Adipocyte (in vitro differentiated cells): ENCODE measurements at regions not wholly inside any gene's neighbourhood (a gene's known extent, or its start where the extent isn't known, plus 50 kb on each side); places are given as distances from the start of the nearest gene placed in this dataset.

ENCODE experiments used
- DNase-seq: peaks from one replicate; pipeline ENCODE4 v3.0.0-alpha.2; 2015; ENCODE audit warnings: low read depth
- H3K27me3 ChIP-seq: replicated peaks from 2 replicates; pipeline ENCODE4 v1.7.0; 2013; ENCODE audit warnings: mild to moderate bottlenecking, low read length, moderate library complexity; ENCODE audit not compliant: control insufficient read depth, insufficient read depth
- H3K36me3 ChIP-seq: 2 replicates; pipeline ENCODE4 v1.7.0; 2013; ENCODE audit warnings: low read length, mild to moderate bottlenecking, moderate library complexity; ENCODE audit not compliant: control insufficient read depth, insufficient read depth, severe bottlenecking
- H3K4me1 ChIP-seq: 2 replicates; pipeline ENCODE4 v1.7.0; 2013; ENCODE audit warnings: mild to moderate bottlenecking, low read length, moderate library complexity; ENCODE audit not compliant: control insufficient read depth, insufficient read depth
- H3K4me3 ChIP-seq: 2 replicates; pipeline ENCODE4 v1.7.0; 2013; ENCODE audit warnings: mild to moderate bottlenecking, low read length, moderate library complexity
- H3K9ac ChIP-seq: 2 replicates; pipeline ENCODE4 v1.7.0; 2013; ENCODE audit warnings: mild to moderate bottlenecking, low read length, moderate library complexity
- H3K9me3 ChIP-seq: 2 replicates; pipeline ENCODE4 v1.7.0; 2013; ENCODE audit warnings: mild to moderate bottlenecking, low read length, moderate library complexity; ENCODE audit not compliant: control insufficient read depth

DNA sequence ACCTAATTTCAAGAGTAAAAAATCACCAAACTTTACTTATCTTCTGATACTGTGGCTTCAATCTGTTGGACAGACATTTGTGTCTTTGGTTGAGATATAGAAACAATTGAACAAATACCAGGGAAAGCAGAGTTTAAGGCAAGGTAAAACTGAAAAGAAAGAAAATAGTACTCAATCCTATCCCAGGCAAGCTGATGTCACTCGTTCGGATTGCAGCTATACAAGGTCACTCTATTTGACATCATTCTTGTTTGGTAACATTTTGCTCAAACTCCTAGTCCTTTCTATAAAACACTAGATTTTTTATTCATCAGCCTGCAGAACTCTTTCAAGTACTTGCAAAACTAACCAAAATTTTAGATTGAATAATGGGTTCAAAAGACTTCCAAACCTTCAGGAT, 91.9 kb upstream of the ANKRD55 start:
- DNase-seq, result no peak
- Histone ChIP-seq H3K4me3 (no peak overlapping the region), H3K9me3 (no peaks in the 10 kb centered on the region), H3K27me3 (no peaks in the 10 kb centered on the region), H3K9ac (no peak overlapping the region), H3K4me1 (peaks cover 5% of the 10 kb centered on the region), H3K36me3 (no peaks in the 10 kb centered on the region)

- peak; percentile 79 for DNase-seq
- H3K9me3 ChIP-seq, result no peaks in the 10 kb centered on the region
- H3K4me3 ChIP-seq, result no peak overlapping the region
- H3K4me1 ChIP-seq, result peaks cover 15% of the 10 kb centered on the region
- H3K36me3 ChIP-seq, result no peaks in the 10 kb centered on the region
- no peaks in the 10 kb centered on the region for H3K27me3 ChIP-seq
- H3K9ac ChIP-seq, result no peak overlapping the region
Measured at GRCh38 chr5:56323505-56323904, 90.4 kb upstream of the ANKRD55 start.

GRCh38 chr5:56322592-56322991, 89.5 kb upstream of the ANKRD55 start:
- Histone ChIP-seq H3K9ac (no peak overlapping the region), H3K27me3 (no peaks in the 10 kb centered on the region), H3K4me1 (peaks cover 15% of the 10 kb centered on the region), H3K36me3 (no peaks in the 10 kb centered on the region), H3K9me3 (no peaks in the 10 kb centered on the region), H3K4me3 (no peak overlapping the region)
- DNase-seq, result no peak

GRCh38 chr5:56321236-56321881, 88.2 kb upstream of the ANKRD55 start:
- no peak overlapping the region for H3K9ac ChIP-seq
- no peaks in the 10 kb centered on the region for H3K9me3 ChIP-seq
- H3K4me3 ChIP-seq, result no peak overlapping the region
- H3K36me3 ChIP-seq, result no peaks in the 10 kb centered on the region
- H3K27me3 ChIP-seq, result no peaks in the 10 kb centered on the region
- peaks cover 15% of the 10 kb centered on the region for H3K4me1 ChIP-seq
- no peak for DNase-seq

- DNase-seq, result no peak
- H3K36me3 ChIP-seq, result no peaks in the 10 kb centered on the region
- no peak overlapping the region for H3K4me3 ChIP-seq
- no peaks in the 10 kb centered on the region for H3K27me3 ChIP-seq
- no peaks in the 10 kb centered on the region for H3K9me3 ChIP-seq
- peaks cover 15% of the 10 kb centered on the region for H3K4me1 ChIP-seq
- no peak overlapping the region for H3K9ac ChIP-seq
Measured at GRCh38 chr5:56320686-56321085, 87.6 kb upstream of the ANKRD55 start.

GRCh38 chr5:56319526-56320181, 86.5 kb upstream of the ANKRD55 start:
- Histone ChIP-seq H3K36me3 (no peaks in the 10 kb centered on the region), H3K27me3 (no peaks in the 10 kb centered on the region), H3K9ac (peak overlapping the region; percentile 57), H3K4me3 (peak overlapping the region; percentile 68), H3K9me3 (no peaks in the 10 kb centered on the region), H3K4me1 (peaks cover 15% of the 10 kb centered on the region)
- no peak for DNase-seq

GRCh38 chr5:56317923-56318561, 84.9 kb upstream of the ANKRD55 start:
- H3K9ac ChIP-seq, result no peak overlapping the region
- no peaks in the 10 kb centered on the region for H3K9me3 ChIP-seq
- H3K36me3 ChIP-seq, result no peaks in the 10 kb centered on the region
- H3K4me1 ChIP-seq, result peaks cover 15% of the 10 kb centered on the region
- no peaks in the 10 kb centered on the region for H3K27me3 ChIP-seq
- no peak for DNase-seq
- no peak overlapping the region for H3K4me3 ChIP-seq

GRCh38 chr5:56316299-56316994, 83.3 kb upstream of the ANKRD55 start:
- no peaks in the 10 kb centered on the region for H3K36me3 ChIP-seq
- H3K9ac ChIP-seq, result no peak overlapping the region
- H3K4me1 ChIP-seq, result peaks cover 15% of the 10 kb centered on the region
- H3K9me3 ChIP-seq, result no peaks in the 10 kb centered on the region
- peaks cover under 1% of the 10 kb centered on the region for H3K27me3 ChIP-seq
- no peak overlapping the region for H3K4me3 ChIP-seq
- DNase-seq, result no peak

DNA sequence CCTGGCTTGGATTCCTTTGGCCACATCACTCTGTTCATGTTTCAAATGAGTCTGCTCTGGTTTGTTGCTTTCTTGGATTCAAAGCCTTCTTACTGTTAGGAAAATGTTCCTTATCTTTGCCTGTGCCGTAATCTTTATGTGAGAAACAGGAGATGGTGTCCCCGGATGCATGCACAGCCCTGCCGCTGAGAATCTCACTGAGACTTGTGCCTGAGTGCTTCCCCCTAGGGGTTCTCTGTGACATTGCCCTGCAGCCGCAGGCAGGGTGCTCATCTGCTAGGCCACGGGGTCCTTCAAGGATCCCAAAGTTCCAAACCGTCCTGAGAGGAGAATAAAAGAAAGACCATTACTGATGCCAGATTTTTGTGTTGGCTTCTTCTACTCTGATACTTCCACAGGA, 81.4 kb upstream of the ANKRD55 start:
- no peaks in the 10 kb centered on the region for H3K9me3 ChIP-seq
- H3K4me1 ChIP-seq, result peaks cover 6% of the 10 kb centered on the region
- DNase-seq, result peak; percentile 22
- no peak overlapping the region for H3K9ac ChIP-seq
- peaks cover 13% of the 10 kb centered on the region for H3K27me3 ChIP-seq
- no peak overlapping the region for H3K4me3 ChIP-seq
- no peaks in the 10 kb centered on the region for H3K36me3 ChIP-seq

DNA sequence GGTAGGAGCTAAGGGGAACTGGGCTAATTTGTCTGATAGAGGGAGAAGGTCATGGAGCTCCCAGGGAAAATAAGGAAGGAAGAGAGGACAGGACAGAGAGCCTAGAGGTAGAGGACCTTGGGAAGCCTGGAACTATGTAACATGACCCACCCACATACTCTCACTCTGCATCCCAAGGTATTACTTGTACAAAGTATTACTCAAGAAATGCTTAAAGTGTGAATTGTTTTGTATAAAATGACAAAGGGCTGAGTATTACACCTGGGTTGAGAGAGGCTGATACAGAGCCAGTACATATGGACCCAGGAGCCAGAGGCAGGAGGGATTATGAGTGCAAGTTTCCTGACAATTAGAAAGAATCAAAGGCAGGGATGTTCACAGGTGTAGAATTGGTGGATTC, 80.5 kb upstream of the ANKRD55 start:
- H3K36me3 ChIP-seq, result no peaks in the 10 kb centered on the region
- H3K9ac ChIP-seq, result no peak overlapping the region
- no peaks in the 10 kb centered on the region for H3K9me3 ChIP-seq
- no peak overlapping the region for H3K4me3 ChIP-seq
- no peaks in the 10 kb centered on the region for H3K4me1 ChIP-seq
- DNase-seq, result no peak
- peaks cover 13% of the 10 kb centered on the region for H3K27me3 ChIP-seq

DNA sequence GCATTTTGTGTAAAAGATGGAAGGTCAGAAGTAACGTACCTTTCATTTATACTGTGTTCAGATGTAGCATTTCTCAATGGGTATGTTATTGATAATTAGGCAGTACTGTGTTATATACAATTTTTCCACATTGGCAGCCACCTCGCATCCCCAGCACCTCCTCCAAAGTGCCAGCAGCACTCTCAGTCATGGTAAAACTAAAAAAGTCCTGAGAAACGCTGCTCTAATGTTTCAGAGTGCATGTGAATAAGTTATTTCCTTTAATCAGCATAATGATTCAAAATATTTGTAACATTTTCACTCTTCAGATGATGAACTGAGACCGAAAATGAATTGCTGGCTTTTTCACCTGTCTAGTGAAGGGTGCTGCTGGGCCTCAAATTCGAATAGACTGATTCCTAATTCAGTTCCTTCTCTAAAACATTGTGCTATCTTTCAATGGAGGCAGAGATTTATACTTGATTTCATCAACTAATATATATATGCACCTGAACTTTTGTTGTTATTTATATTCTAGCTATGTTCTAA, 79.9 kb upstream of the ANKRD55 start:
- no peaks in the 10 kb centered on the region for H3K4me1 ChIP-seq
- no peak for DNase-seq
- H3K9ac ChIP-seq, result no peak overlapping the region
- H3K27me3 ChIP-seq, result peaks cover 13% of the 10 kb centered on the region
- no peak overlapping the region for H3K4me3 ChIP-seq
- no peaks in the 10 kb centered on the region for H3K36me3 ChIP-seq
- H3K9me3 ChIP-seq, result no peaks in the 10 kb centered on the region
